ENCODE measurements at regions not wholly inside any gene's neighbourhood (a gene's known extent, or its start where the extent isn't known, plus 50 kb on each side); places are given as distances from the start of the nearest gene placed in this dataset.

DNA sequence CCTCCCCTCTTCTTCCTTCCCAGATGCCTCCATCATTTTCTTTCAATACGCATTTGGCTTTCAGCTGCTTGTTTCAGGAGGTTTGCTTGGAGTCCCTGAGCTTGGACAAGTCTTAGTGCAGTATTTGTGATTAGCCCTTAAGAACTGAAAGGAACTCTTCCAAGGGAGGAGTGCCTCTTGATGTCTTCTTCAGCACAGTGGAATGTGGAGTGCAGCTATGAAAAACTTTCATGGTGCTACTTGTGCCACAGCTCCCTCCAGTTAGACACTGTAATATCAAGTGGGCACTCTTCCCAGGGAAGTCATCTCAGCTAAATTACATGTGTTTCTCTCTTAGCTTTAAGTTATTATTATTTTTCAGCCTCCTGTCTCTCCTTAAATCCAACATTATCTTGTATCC lies 173.1 kb downstream of the NECTIN3 start:
- no peak for DNase-seq (ENCODE audit: low read depth)
- no peak for TF ChIP-seq CTCF (IDR thresholded peaks at IDR 0.05; ENCODE audit: control insufficient read depth, extremely low read depth, insufficient read depth)
- no peak overlapping the region for H3K4me3 ChIP-seq (ENCODE audit: low read depth, low read length)

GRCh38 chr3:111246967-111247760 lies 175.5 kb downstream of the NECTIN3 start:
- H3K4me3 ChIP-seq (ENCODE audit: low read depth, low read length): no peak overlapping the region
- no peak for TF ChIP-seq CTCF (IDR thresholded peaks at IDR 0.05; ENCODE audit: control insufficient read depth, extremely low read depth, insufficient read depth)
- DNase-seq (ENCODE audit: low read depth): no peak

GRCh38 chr3:111248406-111248805 lies 176.8 kb downstream of the NECTIN3 start:
- no peak for DNase-seq (ENCODE audit: low read depth)
- H3K4me3 ChIP-seq (ENCODE audit: low read depth, low read length): no peak overlapping the region
- TF ChIP-seq CTCF (IDR thresholded peaks at IDR 0.05; ENCODE audit: control insufficient read depth, extremely low read depth, insufficient read depth): no peak

GRCh38 chr3:111249421-111249820 lies 177.8 kb downstream of the NECTIN3 start:
- DNase-seq (ENCODE audit: low read depth): no peak
- TF ChIP-seq CTCF (IDR thresholded peaks at IDR 0.05; ENCODE audit: control insufficient read depth, extremely low read depth, insufficient read depth): no peak
- H3K4me3 ChIP-seq (ENCODE audit: low read depth, low read length): no peak overlapping the region

DNA sequence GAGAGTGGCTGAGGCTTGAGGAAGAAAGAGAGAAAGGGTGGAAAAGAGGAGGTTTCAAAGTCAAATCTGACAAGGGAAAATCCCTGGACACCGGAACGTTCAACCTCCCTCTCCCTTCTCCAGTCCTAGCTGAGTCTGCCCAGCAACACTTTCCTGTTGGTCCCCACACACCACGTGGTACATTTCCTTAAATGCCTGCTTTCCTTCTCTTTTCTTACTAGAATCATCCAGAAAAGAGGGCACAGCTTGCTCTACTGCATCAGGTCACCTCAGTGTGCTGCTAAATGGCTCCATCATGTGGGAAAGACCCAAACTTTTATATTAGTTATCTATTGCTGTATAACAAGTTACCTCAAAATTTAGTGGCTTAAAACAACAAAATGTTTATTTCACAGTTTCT lies 181.2 kb downstream of the NECTIN3 start:
- TF ChIP-seq CTCF (IDR thresholded peaks at IDR 0.05; ENCODE audit: control insufficient read depth, extremely low read depth, insufficient read depth): no peak
- H3K4me3 ChIP-seq (ENCODE audit: low read depth, low read length): no peak overlapping the region
- peak; percentile 6 for DNase-seq (ENCODE audit: low read depth)

- no peak for TF ChIP-seq CTCF (IDR thresholded peaks at IDR 0.05; ENCODE audit: control insufficient read depth, extremely low read depth, insufficient read depth)
Measured at GRCh38 chr3:111253733-111254132, 182.1 kb downstream of the NECTIN3 start.

DNA sequence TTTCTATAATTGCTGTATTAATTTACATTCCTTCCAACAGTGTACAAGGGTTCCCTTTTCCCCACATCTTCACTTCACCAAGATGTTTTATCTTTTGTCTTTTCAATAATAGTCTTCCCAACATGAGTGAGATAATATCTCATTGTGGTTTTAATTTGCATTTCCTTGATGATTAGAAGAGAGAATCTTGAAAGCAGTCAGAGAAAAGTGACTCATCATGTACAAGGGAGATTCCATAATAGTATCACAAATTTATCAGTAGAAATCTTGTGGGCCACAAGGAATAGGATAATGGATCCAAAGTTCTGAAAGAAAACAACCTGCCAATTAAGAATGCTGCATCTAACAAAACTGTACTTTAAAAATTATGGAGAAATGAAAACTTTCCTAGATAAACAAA lies 189.3 kb downstream of the NECTIN3 start:
- DNase-seq (ENCODE audit: low read depth): no peak
- H3K4me3 ChIP-seq (ENCODE audit: low read depth, low read length): no peak overlapping the region
- TF ChIP-seq CTCF (IDR thresholded peaks at IDR 0.05; ENCODE audit: control insufficient read depth, extremely low read depth, insufficient read depth): no peak

More at GRCh38 chr3:111253733-111254132, 182.1 kb downstream of the NECTIN3 start:
- DNase-seq (ENCODE audit: low read depth): no peak
- H3K4me3 ChIP-seq (ENCODE audit: low read depth, low read length): no peak overlapping the region

Data from LNCaP clone FGC (cell line).